Mononuclear cell (primary cell): ENCODE measurements at regions not wholly inside any gene's neighbourhood (a gene's known extent, or its start where the extent isn't known, plus 50 kb on each side); places are given as distances from the start of the nearest gene placed in this dataset.

ENCODE experiments used
- H3K27me3 ChIP-seq: 2 replicates; pipeline ENCODE4 v1.6.0; 2011; ENCODE audit warnings: low read length, control low read depth; ENCODE audit not compliant: insufficient read depth
- H3K4me1 ChIP-seq: 2 replicates; pipeline ENCODE4 v1.5.1; 2011; ENCODE audit warnings: mild to moderate bottlenecking, low read length, control low read depth; ENCODE audit not compliant: insufficient read depth
- H3K4me3 ChIP-seq: 2 replicates; pipeline ENCODE4 v1.5.1; 2011; ENCODE audit warnings: mild to moderate bottlenecking, low read length, moderate library complexity
- H3K9me3 ChIP-seq: 2 replicates; pipeline ENCODE4 v1.5.1; 2011; ENCODE audit warnings: low read depth, mild to moderate bottlenecking, control low read depth, low read length

- peaks cover 18% of the 10 kb centered on the region for H3K4me1 ChIP-seq
- H3K27me3 ChIP-seq = no peaks in the 10 kb centered on the region
Measured at GRCh38 chr11:119519796-119520195, 96.8 kb upstream of the THY1 start.

GRCh38 chr11:119518746-119519730 lies 96.1 kb upstream of the THY1 start:
- Histone ChIP-seq H3K4me1 (peaks cover 10% of the 10 kb centered on the region), H3K27me3 (no peaks in the 10 kb centered on the region), H3K4me3 (no peak overlapping the region), H3K9me3 (no peaks in the 10 kb centered on the region)

More at GRCh38 chr11:119519796-119520195, 96.8 kb upstream of the THY1 start:
- Histone ChIP-seq H3K9me3 (no peaks in the 10 kb centered on the region), H3K4me3 (no peak overlapping the region)

DNA sequence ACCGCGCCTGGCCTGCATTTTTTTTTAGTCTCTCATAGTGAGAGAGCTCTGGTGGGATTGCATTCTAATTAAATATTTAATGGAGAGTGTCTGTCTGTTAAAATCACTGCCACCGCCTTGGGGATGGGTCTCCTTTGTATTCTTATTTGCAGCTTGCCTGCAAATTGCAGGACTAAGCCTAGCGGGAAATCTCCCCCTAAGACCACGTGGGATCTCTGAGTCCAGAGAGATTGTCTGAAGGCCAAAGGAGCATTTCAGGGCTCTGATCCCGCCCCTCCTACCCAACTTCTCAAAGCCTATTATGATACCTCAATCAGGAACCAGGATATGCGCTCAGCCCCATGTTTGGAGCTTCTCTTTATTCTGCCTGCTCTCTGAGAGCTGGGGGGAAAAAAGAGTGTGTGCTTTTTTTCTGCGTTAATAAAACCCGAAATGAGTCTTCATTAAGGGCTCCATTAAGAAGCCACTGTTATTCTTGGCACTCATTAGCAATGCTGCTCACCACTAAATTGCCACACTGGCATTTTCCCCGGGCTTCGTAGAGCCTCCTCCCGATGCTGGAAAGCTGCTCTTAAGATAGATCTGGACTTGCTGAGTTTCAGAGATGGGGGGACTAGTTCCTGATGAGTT lies 92.9 kb upstream of the THY1 start:
- H3K27me3 ChIP-seq = no peaks in the 10 kb centered on the region
- no peaks in the 10 kb centered on the region for H3K4me1 ChIP-seq
- no peaks in the 10 kb centered on the region for H3K9me3 ChIP-seq
- no peak overlapping the region for H3K4me3 ChIP-seq

DNA sequence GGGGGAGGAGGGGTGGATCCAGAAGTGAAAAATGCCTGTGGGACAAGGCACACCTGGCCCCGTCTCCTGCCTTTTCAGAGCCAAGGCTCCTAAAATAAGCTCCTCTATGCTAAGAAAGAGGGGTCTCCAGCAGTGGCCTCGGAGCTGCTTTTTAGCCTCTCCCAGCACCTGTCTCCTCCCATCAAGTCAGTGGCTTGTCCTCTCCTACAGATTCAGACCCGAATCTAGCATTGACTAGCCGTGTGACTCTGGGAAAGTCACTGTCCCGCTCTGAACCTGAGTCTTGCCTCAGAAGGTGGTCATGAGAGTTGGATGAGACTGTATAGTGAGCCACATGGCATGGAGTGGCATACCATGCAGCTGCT lies 90.8 kb upstream of the THY1 start:
- no peak overlapping the region for H3K4me3 ChIP-seq
- H3K9me3 ChIP-seq = no peaks in the 10 kb centered on the region
- H3K27me3 ChIP-seq = no peaks in the 10 kb centered on the region
- H3K4me1 ChIP-seq = peaks cover 19% of the 10 kb centered on the region

DNA sequence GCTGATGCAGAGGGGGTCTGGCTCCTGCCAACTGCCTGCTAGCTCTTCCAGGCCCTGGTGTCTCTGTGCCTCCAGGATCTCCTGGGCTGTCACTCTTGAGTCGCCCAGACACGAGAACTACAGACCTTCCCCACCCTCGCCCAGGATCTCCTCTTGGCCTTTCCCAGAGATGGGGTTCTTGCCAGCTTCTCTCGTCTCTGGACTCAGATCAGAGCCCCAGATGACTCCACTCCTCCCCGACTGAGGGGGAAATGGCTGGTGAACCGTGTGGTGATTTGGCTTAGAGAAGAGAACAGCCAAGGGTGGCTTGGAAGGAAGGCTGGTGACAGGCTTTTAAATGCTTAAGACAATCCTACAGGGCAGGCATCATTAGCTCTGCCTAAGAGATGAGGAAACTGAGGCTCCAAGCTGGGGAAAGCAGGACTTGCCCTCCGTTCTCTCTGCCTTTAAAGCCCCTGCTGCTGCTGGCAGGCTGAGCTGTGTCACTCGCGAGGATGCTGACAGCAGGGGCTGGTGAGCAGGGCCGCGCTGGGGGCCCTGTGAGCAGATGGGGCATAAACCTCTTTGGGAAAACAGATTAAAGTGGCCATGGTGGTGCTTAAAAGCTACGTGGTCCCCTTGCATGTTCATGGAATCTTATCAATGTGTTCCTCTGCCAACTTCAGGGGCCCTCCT lies 90.3 kb upstream of the THY1 start:
- peaks cover 19% of the 10 kb centered on the region for H3K4me1 ChIP-seq
- H3K4me3 ChIP-seq = no peak overlapping the region
- H3K9me3 ChIP-seq = no peaks in the 10 kb centered on the region
- H3K27me3 ChIP-seq = no peaks in the 10 kb centered on the region

DNA sequence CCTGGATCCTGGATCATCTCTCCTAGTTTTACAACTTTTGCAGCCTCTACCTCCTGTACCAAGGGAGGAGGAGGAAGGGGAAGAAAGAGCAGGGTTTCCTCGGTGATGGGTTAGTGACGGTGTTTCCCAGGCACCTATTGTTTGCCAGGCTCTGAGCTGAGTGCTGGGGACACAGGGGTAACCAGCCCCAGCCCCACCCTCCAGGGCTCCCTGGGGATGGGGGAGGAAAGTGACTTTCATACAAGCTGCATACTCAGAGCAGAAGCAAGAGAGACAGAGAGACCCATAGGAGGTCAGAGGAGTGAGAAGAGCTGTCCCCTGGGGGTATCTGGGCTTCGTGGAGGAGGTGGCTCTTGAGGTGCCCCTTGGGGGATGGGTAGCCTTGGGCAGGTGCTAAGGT lies 89.4 kb upstream of the THY1 start:
- Histone ChIP-seq H3K9me3 (no peaks in the 10 kb centered on the region), H3K4me3 (no peak overlapping the region), H3K27me3 (no peaks in the 10 kb centered on the region), H3K4me1 (peaks cover 19% of the 10 kb centered on the region)

- Histone ChIP-seq H3K4me3 (no peak overlapping the region), H3K27me3 (no peaks in the 10 kb centered on the region), H3K4me1 (peaks cover 19% of the 10 kb centered on the region), H3K9me3 (no peaks in the 10 kb centered on the region)
Measured at GRCh38 chr11:119511614-119512306, 88.8 kb upstream of the THY1 start.

DNA sequence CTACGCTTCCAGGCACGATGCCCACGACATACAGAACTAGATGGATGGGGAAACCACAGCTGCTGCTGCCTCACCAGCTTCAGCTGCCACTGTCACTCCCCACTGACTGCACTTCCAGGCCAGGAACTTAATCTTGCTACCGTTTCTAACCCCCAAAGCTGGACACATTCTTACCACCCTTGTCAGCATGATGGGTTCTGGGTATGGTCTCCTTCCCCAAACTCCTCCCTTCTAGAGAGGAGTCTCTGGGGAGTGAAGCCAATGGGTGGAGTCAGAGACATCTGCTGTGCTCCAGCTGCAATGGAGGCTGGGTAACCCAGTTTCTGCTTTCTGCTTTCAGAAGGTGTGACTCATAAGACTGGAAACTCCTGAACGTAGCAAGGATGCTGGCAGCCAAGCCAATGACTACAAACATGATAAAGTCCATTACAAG lies 87.0 kb upstream of the THY1 start:
- peaks cover 35% of the 10 kb centered on the region for H3K4me1 ChIP-seq

DNA sequence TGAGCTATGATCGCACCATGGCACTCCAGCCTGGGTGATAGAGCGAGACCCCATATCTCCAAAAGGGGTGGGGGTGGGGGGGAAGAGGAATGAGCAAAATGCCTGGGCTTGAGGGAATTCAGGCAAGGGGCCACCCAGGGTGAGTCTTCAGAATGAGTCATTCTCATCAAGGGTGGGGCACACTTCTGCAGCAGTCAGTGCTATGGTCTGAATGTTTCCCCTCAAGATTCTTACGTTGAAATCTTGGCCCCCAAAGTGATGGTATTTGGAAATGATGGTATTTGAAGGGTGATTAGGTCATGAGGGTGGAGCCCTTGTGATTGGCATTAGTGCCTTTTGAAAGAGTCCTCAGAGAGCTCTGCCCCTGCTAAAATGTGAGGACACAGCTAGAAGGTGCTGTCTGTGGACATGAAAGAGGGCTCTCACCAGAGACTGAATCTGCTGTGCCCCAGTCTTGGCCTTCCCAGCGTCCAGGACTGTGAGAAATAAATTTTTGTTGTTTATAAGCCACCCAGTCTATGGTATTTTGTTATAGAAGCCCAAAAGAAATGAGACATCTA lies 86.4 kb upstream of the THY1 start:
- Histone ChIP-seq H3K4me3 (no peak overlapping the region), H3K4me1 (peaks cover 41% of the 10 kb centered on the region), H3K27me3 (no peaks in the 10 kb centered on the region), H3K9me3 (no peaks in the 10 kb centered on the region)

More for the DNA sequence above, 87.0 kb upstream of the THY1 start:
- Histone ChIP-seq H3K27me3 (no peaks in the 10 kb centered on the region), H3K9me3 (no peaks in the 10 kb centered on the region), H3K4me3 (no peak overlapping the region)

DNA sequence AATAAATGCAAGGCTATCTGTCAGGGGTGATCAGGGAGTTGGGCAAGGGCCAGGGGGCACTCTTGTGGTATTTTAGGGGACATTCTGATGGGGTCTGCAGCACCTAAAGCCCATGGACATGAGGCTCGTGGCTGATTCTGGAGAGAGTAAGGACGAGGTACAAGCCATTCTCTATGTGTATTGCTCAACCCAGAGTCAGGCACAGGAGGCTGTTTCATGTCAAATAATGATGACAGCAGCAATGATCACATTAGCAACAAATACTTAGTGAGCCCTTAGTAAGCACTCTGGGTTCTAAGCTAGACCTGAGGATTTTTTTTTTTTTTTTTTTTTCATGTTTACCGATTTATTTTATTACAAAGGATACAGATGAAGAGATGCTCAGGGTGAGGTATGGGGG lies 83.5 kb upstream of the THY1 start:
- Histone ChIP-seq H3K4me3 (no peak overlapping the region), H3K4me1 (peaks cover 48% of the 10 kb centered on the region), H3K27me3 (no peaks in the 10 kb centered on the region), H3K9me3 (no peaks in the 10 kb centered on the region)

DNA sequence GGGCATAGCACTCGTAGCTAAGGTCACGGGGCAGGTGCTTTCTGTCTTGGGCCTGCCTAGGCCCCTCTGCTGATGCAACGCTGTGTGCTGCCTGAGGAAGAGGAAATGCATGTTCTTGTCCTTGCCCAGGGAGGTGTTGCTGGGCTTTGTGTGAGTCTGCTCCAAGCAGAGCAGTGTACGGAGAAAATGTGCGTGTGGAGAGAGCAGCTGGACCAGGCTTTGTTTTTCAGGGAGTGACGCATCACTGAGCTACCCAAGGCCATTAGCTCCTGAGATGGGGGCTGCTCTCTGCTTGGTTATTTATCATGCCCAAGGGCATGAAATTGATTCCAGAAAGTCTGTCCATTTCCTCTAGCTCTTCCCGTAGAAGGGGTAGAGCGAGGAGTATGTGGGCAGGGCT lies 82.9 kb upstream of the THY1 start:
- Histone ChIP-seq H3K4me1 (peaks cover 48% of the 10 kb centered on the region), H3K27me3 (no peaks in the 10 kb centered on the region), H3K4me3 (no peak overlapping the region), H3K9me3 (no peaks in the 10 kb centered on the region)

DNA sequence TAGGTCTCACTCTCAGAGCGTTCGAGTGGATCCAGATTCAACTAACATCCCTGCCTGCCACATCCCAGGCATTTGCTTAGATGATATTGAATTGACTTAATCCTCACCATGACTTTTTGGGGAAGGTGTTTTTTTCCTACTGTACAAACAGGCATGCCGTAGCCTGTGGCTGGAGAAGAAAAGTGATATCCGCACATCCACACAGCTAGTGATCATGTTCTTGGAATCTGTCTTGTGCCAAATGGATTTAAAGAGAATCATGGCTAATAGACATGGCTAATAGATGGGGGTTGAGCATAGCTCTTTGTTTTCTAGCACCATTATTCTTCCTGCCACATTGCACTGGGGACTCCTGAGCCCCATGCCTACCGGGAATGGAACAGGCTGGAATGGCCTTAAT lies 82.1 kb upstream of the THY1 start:
- Histone ChIP-seq H3K4me1 (peaks cover 41% of the 10 kb centered on the region), H3K4me3 (no peak overlapping the region), H3K27me3 (no peaks in the 10 kb centered on the region), H3K9me3 (no peaks in the 10 kb centered on the region)

DNA sequence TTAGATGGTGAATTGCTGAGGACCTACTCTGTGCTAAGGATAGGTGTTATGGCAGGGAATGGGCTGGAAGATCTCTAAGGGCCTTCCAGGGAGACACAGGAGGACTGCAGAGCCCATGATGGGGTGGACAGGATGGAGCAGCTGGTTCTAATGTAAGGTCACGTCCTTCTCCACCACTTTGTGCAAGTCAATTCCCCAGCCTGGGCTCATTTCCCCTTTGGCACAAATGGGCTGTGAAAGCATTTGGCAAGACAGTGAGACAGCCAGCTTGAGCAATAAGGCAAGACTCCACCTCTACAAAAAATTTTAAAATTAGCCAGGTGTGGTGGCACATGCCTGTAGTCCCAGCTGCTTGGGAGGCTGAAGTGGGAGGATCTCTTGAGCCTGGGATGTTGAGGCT lies 81.4 kb upstream of the THY1 start:
- peaks cover 34% of the 10 kb centered on the region for H3K4me1 ChIP-seq
- H3K4me3 ChIP-seq = no peak overlapping the region
- H3K27me3 ChIP-seq = no peaks in the 10 kb centered on the region

GRCh38 chr11:119501777-119502405 lies 78.9 kb upstream of the THY1 start:
- no peak overlapping the region for H3K4me3 ChIP-seq
- peaks cover 29% of the 10 kb centered on the region for H3K4me1 ChIP-seq
- H3K27me3 ChIP-seq = no peaks in the 10 kb centered on the region
- no peaks in the 10 kb centered on the region for H3K9me3 ChIP-seq

More for the DNA sequence above, 81.4 kb upstream of the THY1 start:
- H3K9me3 ChIP-seq = no peaks in the 10 kb centered on the region
